22Rv1 (cell line): ENCODE measurements at regions not wholly inside any gene's neighbourhood (a gene's known extent, or its start where the extent isn't known, plus 50 kb on each side); places are given as distances from the start of the nearest gene placed in this dataset.

ENCODE experiments used
- ZFX ChIP-seq: fragments of 450-650 bp; IDR thresholded peaks from 2 replicates; pipeline ENCODE4 v1.6.1; 2017; ENCODE audit warnings: antibody characterized with exemption, borderline replicate concordance
- TF ChIP-seq, protein P1 (sequence below): fragments of 450-650 bp; IDR thresholded peaks from 2 replicates; pipeline ENCODE4 v1.5.1; 2017; ENCODE audit warnings: mild to moderate bottlenecking

GRCh38 chr6:134593024-134593423 is 275.1 kb upstream of the SGK1 start:
- TF ChIP-seq, protein P1, sequence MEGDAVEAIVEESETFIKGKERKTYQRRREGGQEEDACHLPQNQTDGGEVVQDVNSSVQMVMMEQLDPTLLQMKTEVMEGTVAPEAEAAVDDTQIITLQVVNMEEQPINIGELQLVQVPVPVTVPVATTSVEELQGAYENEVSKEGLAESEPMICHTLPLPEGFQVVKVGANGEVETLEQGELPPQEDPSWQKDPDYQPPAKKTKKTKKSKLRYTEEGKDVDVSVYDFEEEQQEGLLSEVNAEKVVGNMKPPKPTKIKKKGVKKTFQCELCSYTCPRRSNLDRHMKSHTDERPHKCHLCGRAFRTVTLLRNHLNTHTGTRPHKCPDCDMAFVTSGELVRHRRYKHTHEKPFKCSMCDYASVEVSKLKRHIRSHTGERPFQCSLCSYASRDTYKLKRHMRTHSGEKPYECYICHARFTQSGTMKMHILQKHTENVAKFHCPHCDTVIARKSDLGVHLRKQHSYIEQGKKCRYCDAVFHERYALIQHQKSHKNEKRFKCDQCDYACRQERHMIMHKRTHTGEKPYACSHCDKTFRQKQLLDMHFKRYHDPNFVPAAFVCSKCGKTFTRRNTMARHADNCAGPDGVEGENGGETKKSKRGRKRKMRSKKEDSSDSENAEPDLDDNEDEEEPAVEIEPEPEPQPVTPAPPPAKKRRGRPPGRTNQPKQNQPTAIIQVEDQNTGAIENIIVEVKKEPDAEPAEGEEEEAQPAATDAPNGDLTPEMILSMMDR, result no peak
- TF ChIP-seq ZFX, result no peak
